Bronchial epithelial cell (primary cell): ENCODE measurements at regions not wholly inside any gene's neighbourhood (a gene's known extent, or its start where the extent isn't known, plus 50 kb on each side); places are given as distances from the start of the nearest gene placed in this dataset.

ENCODE experiments used
- DNase-seq: peaks from one replicate; pipeline ENCODE4 v3.0.0-alpha.2; 2010; ENCODE audit warnings: low read depth
- FAIRE-seq: peaks from 2 replicates; lab custom pipeline; 2011; peaks lifted over from hg19 to GRCh38; lab: Jason Lieb, UNC
- H3K27me3 ChIP-seq: 2 replicates; pipeline ENCODE4 v1.5.1; 2011; ENCODE audit warnings: low read length; ENCODE audit not compliant: control insufficient read depth, insufficient read depth
- H3K36me3 ChIP-seq: 2 replicates; pipeline ENCODE4 v1.5.1; 2011; ENCODE audit warnings: low read length; ENCODE audit not compliant: control insufficient read depth, insufficient read depth
- H3K4me3 ChIP-seq: 2 replicates; pipeline ENCODE4 v1.5.1; 2011; ENCODE audit warnings: mild to moderate bottlenecking, low read depth, low read length, control low read depth
- CTCF ChIP-seq: IDR thresholded peaks from 2 replicates; pipeline ENCODE4 v1.5.1; 2011; ENCODE audit warnings: mild to moderate bottlenecking, moderate library complexity, low read length, control low read depth, inconsistent platforms; ENCODE audit not compliant: insufficient read depth, severe bottlenecking

- Histone ChIP-seq H3K27me3 (no peaks in the 10 kb centered on the region), H3K4me3 (no peak overlapping the region), H3K36me3 (no peaks in the 10 kb centered on the region)
- FAIRE-seq (no peak), DNase-seq (no peak)
- TF ChIP-seq CTCF, result no peak
Observed at GRCh38 chr1:182257369-182258063, 134.1 kb downstream of the GLUL start.

GRCh38 chr1:182256931-182257330, 134.7 kb downstream of the GLUL start:
- H3K36me3 ChIP-seq, result no peaks in the 10 kb centered on the region
- FAIRE-seq, result no peak
- H3K4me3 ChIP-seq, result no peak overlapping the region
- H3K27me3 ChIP-seq, result no peaks in the 10 kb centered on the region
- DNase-seq, result no peak
- TF ChIP-seq CTCF, result no peak

GRCh38 chr1:182255494-182255893, 136.1 kb downstream of the GLUL start:
- Histone ChIP-seq H3K27me3 (no peaks in the 10 kb centered on the region), H3K4me3 (no peak overlapping the region), H3K36me3 (no peaks in the 10 kb centered on the region)
- FAIRE-seq, result no peak
- DNase-seq, result no peak
- no peak for TF ChIP-seq CTCF

GRCh38 chr1:182253319-182253860, 138.2 kb downstream of the GLUL start:
- H3K4me3 ChIP-seq, result no peak overlapping the region
- no peaks in the 10 kb centered on the region for H3K36me3 ChIP-seq
- FAIRE-seq (no peak), DNase-seq (no peak)
- no peaks in the 10 kb centered on the region for H3K27me3 ChIP-seq
- TF ChIP-seq CTCF, result no peak

GRCh38 chr1:182251561-182251960, 140.0 kb downstream of the GLUL start:
- Histone ChIP-seq H3K27me3 (no peaks in the 10 kb centered on the region), H3K36me3 (no peaks in the 10 kb centered on the region), H3K4me3 (no peak overlapping the region)
- FAIRE-seq (no peak), DNase-seq (no peak)
- no peak for TF ChIP-seq CTCF
